ENCODE measurements at regions not wholly inside any gene's neighbourhood (a gene's known extent, or its start where the extent isn't known, plus 50 kb on each side); places are given as distances from the start of the nearest gene placed in this dataset.

- no peak for TF ChIP-seq CTCF (IDR thresholded peaks at IDR 0.05)
- Histone ChIP-seq H3K4me2 (ENCODE audit: low read length) (no peak overlapping the region), H2AFZ (no peak overlapping the region), H3K4me1 (no peaks in the 10 kb centered on the region), H3K79me2 (no peaks in the 10 kb centered on the region), H3K9me3 (ENCODE audit: control insufficient read depth, low read length) (no peaks in the 10 kb centered on the region), H3K36me3 (ENCODE audit: control insufficient read depth, insufficient read depth, low read length) (no peaks in the 10 kb centered on the region), H3K4me3 (ENCODE audit: low read depth, low read length) (no peak overlapping the region), H3K27ac (no peak overlapping the region), H3K9ac (no peak overlapping the region), H3K27me3 (ENCODE audit: control insufficient read depth, insufficient read depth, low read length) (no peaks in the 10 kb centered on the region)
These were observed 842.8 kb downstream of the VRK1 start for GRCh38 chr14:97640031-97640430.

- TF ChIP-seq CTCF (IDR thresholded peaks at IDR 0.05) = no peak
- H2AFZ ChIP-seq = no peak overlapping the region
These were observed 844.6 kb downstream of the VRK1 start for GRCh38 chr14:97641827-97642226.

GRCh38 chr14:97642631-97643030 is 845.4 kb downstream of the VRK1 start:
- TF ChIP-seq CTCF (IDR thresholded peaks at IDR 0.05) = no peak
- H3K4me1 ChIP-seq = no peaks in the 10 kb centered on the region
- H2AFZ ChIP-seq = no peak overlapping the region
- no peak overlapping the region for H3K4me2 ChIP-seq (ENCODE audit: low read length)
- H3K79me2 ChIP-seq = no peaks in the 10 kb centered on the region
- H3K27ac ChIP-seq = no peak overlapping the region
- no peaks in the 10 kb centered on the region for H3K36me3 ChIP-seq (ENCODE audit: control insufficient read depth, insufficient read depth, low read length)
- no peaks in the 10 kb centered on the region for H3K9me3 ChIP-seq (ENCODE audit: control insufficient read depth, low read length)
- no peaks in the 10 kb centered on the region for H3K27me3 ChIP-seq (ENCODE audit: control insufficient read depth, insufficient read depth, low read length)
- H3K9ac ChIP-seq = no peak overlapping the region
- no peak overlapping the region for H3K4me3 ChIP-seq (ENCODE audit: low read depth, low read length)

More at GRCh38 chr14:97641827-97642226, 844.6 kb downstream of the VRK1 start:
- no peak overlapping the region for H3K27ac ChIP-seq
- H3K4me3 ChIP-seq (ENCODE audit: low read depth, low read length) = no peak overlapping the region
- H3K9ac ChIP-seq = no peak overlapping the region
- H3K36me3 ChIP-seq (ENCODE audit: control insufficient read depth, insufficient read depth, low read length) = no peaks in the 10 kb centered on the region
- H3K9me3 ChIP-seq (ENCODE audit: control insufficient read depth, low read length) = no peaks in the 10 kb centered on the region
- H3K27me3 ChIP-seq (ENCODE audit: control insufficient read depth, insufficient read depth, low read length) = no peaks in the 10 kb centered on the region
- no peak overlapping the region for H3K4me2 ChIP-seq (ENCODE audit: low read length)
- H3K4me1 ChIP-seq = no peaks in the 10 kb centered on the region
- no peaks in the 10 kb centered on the region for H3K79me2 ChIP-seq

- Histone ChIP-seq H3K4me1 (no peaks in the 10 kb centered on the region), H3K27me3 (ENCODE audit: control insufficient read depth, insufficient read depth, low read length) (no peaks in the 10 kb centered on the region), H3K4me2 (ENCODE audit: low read length) (no peak overlapping the region), H3K36me3 (ENCODE audit: control insufficient read depth, insufficient read depth, low read length) (no peaks in the 10 kb centered on the region), H3K9ac (no peak overlapping the region), H3K9me3 (ENCODE audit: control insufficient read depth, low read length) (no peaks in the 10 kb centered on the region), H3K79me2 (no peaks in the 10 kb centered on the region), H3K4me3 (ENCODE audit: low read depth, low read length) (no peak overlapping the region), H2AFZ (no peak overlapping the region), H3K27ac (no peak overlapping the region)
- no peak for TF ChIP-seq CTCF (IDR thresholded peaks at IDR 0.05)
These were observed 847.2 kb downstream of the VRK1 start for GRCh38 chr14:97644365-97644764.

GRCh38 chr14:97649752-97650151 is 852.6 kb downstream of the VRK1 start:
- Histone ChIP-seq H3K36me3 (ENCODE audit: control insufficient read depth, insufficient read depth, low read length) (no peaks in the 10 kb centered on the region), H3K9ac (no peak overlapping the region), H3K4me2 (ENCODE audit: low read length) (no peak overlapping the region), H2AFZ (no peak overlapping the region), H3K9me3 (ENCODE audit: control insufficient read depth, low read length) (no peaks in the 10 kb centered on the region), H3K27ac (no peak overlapping the region), H3K4me3 (ENCODE audit: low read depth, low read length) (no peak overlapping the region), H3K4me1 (no peaks in the 10 kb centered on the region), H3K27me3 (ENCODE audit: control insufficient read depth, insufficient read depth, low read length) (no peaks in the 10 kb centered on the region), H3K79me2 (no peaks in the 10 kb centered on the region)
- no peak for TF ChIP-seq CTCF (IDR thresholded peaks at IDR 0.05)
